ENCODE measurements at regions not wholly inside any gene's neighbourhood (a gene's known extent, or its start where the extent isn't known, plus 50 kb on each side); places are given as distances from the start of the nearest gene placed in this dataset.

GRCh38 chr6:85912582-85912981 is 269.9 kb upstream of the SYNCRIP start:
- no peak for TF ChIP-seq CTCF (IDR thresholded peaks at IDR 0.05; ENCODE audit: borderline replicate concordance, extremely low read depth, low read length, poor library complexity, severe bottlenecking)
- TF ChIP-seq EZH2 (IDR thresholded peaks at IDR 0.05; ENCODE audit: borderline replicate concordance, low read depth, low read length, severe bottlenecking), result no peak
